ENCODE measurements at regions not wholly inside any gene's neighbourhood (a gene's known extent, or its start where the extent isn't known, plus 50 kb on each side); places are given as distances from the start of the nearest gene placed in this dataset.

DNA sequence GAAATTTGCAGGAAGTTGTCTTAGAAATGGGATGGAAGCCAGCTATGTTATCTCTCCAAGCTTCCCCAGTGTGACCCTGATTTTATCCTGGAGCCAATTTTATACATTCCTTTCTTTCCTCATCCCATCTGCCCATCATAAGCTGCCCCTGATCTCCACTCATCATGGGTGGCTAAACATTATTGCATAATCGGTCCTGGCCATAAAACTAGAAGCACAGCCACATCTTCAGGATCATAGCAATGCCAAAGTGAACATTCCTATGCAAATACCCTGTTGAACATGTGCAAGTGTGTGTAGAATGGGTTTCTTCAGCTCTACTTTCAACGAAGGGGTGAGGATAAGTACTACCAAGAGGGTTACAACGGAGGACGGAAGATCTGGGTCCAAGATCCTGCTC is 50.6 kb upstream of the COG2 start:
- no peaks in the 10 kb centered on the region for H3K27me3 ChIP-seq (ENCODE audit: insufficient read depth, poor library complexity, severe bottlenecking)
- TF ChIP-seq CTCF (IDR thresholded peaks at IDR 0.05; ENCODE audit: poor library complexity, severe bottlenecking): no peak
- no peak for DNase-seq (ENCODE audit: low spot score)

GRCh38 chr1:230589951-230590350 is 52.3 kb upstream of the COG2 start:
- H3K9me3 ChIP-seq (ENCODE audit: severe bottlenecking): no peaks in the 10 kb centered on the region
- no peak overlapping the region for H3K27ac ChIP-seq (ENCODE audit: poor library complexity, severe bottlenecking)
- no peak for DNase-seq (ENCODE audit: low spot score)
- H3K4me3 ChIP-seq (ENCODE audit: severe bottlenecking): no peak overlapping the region
- no peak for TF ChIP-seq CTCF (IDR thresholded peaks at IDR 0.05; ENCODE audit: poor library complexity, severe bottlenecking)
- no peaks in the 10 kb centered on the region for H3K36me3 ChIP-seq (ENCODE audit: low read depth)
- no peak for ATAC-seq (ENCODE audit: low read depth)
- H3K4me1 ChIP-seq (ENCODE audit: insufficient read depth, poor library complexity, severe bottlenecking): no peaks in the 10 kb centered on the region
- H3K27me3 ChIP-seq (ENCODE audit: insufficient read depth, poor library complexity, severe bottlenecking): no peaks in the 10 kb centered on the region

More for the DNA sequence above, 50.6 kb upstream of the COG2 start:
- H3K4me3 ChIP-seq (ENCODE audit: severe bottlenecking): no peak overlapping the region
- no peaks in the 10 kb centered on the region for H3K36me3 ChIP-seq (ENCODE audit: low read depth)
- H3K4me1 ChIP-seq (ENCODE audit: insufficient read depth, poor library complexity, severe bottlenecking): no peaks in the 10 kb centered on the region
- no peak for ATAC-seq (ENCODE audit: low read depth)
- H3K9me3 ChIP-seq (ENCODE audit: severe bottlenecking): no peaks in the 10 kb centered on the region
- no peak overlapping the region for H3K27ac ChIP-seq (ENCODE audit: poor library complexity, severe bottlenecking)

DNA sequence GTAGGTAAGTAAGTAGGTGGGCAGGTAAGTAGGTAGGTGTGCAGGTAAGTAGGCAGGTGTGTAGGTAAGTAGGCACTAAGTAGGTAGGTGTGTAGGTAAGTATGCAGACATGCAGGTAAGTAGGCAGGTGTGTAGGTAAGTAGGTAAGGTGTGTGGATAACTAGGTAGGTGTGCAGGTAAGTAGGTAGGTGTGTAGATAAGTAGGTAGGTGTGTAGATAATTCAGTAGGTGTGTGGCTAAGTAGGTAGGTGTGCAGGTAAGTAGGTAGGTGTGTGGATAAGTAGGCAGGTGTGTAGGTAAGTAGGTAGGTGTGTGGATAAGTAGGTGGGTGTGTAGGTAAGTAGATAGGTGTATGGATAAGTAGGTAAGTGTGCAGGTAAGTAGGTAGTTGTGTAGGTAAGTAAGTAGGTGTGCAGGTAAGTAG is 53.9 kb upstream of the COG2 start:
- TF ChIP-seq CTCF (IDR thresholded peaks at IDR 0.05; ENCODE audit: poor library complexity, severe bottlenecking): no peak
- no peak for ATAC-seq (ENCODE audit: low read depth)
- no peaks in the 10 kb centered on the region for H3K27me3 ChIP-seq (ENCODE audit: insufficient read depth, poor library complexity, severe bottlenecking)

DNA sequence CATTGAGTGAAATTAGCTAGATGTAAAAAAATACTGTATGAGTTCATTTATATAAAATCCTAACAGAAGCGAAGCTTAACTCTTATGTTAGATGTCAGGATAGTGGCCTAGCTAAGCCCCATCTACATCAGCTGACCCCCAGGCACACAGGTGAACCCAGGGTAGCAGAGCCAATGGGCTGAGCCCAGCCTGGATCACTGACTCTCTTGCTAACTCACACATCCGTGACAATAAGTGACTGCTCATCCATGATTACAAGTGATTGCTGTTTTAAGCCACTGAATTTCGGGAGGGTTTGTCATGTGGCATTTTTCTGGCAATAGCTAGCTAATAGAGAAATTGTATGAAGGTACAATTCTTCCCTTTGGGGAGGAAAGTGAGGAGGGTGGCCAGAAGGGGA is 55.2 kb upstream of the COG2 start:
- ATAC-seq (ENCODE audit: low read depth) (no peak), DNase-seq (ENCODE audit: low spot score) (no peak)
- H3K36me3 ChIP-seq (ENCODE audit: low read depth): no peaks in the 10 kb centered on the region
- TF ChIP-seq CTCF (IDR thresholded peaks at IDR 0.05; ENCODE audit: poor library complexity, severe bottlenecking): no peak
- no peaks in the 10 kb centered on the region for H3K4me1 ChIP-seq (ENCODE audit: insufficient read depth, poor library complexity, severe bottlenecking)
- no peak overlapping the region for H3K27ac ChIP-seq (ENCODE audit: poor library complexity, severe bottlenecking)
- no peaks in the 10 kb centered on the region for H3K27me3 ChIP-seq (ENCODE audit: insufficient read depth, poor library complexity, severe bottlenecking)
- no peak overlapping the region for H3K4me3 ChIP-seq (ENCODE audit: severe bottlenecking)
- no peaks in the 10 kb centered on the region for H3K9me3 ChIP-seq (ENCODE audit: severe bottlenecking)

More for the DNA sequence above, 53.9 kb upstream of the COG2 start:
- Histone ChIP-seq H3K4me1 (ENCODE audit: insufficient read depth, poor library complexity, severe bottlenecking) (no peaks in the 10 kb centered on the region), H3K9me3 (ENCODE audit: severe bottlenecking) (no peaks in the 10 kb centered on the region), H3K4me3 (ENCODE audit: severe bottlenecking) (no peak overlapping the region), H3K36me3 (ENCODE audit: low read depth) (no peaks in the 10 kb centered on the region), H3K27ac (ENCODE audit: poor library complexity, severe bottlenecking) (no peak overlapping the region)
- no peak for DNase-seq (ENCODE audit: low spot score)

DNA sequence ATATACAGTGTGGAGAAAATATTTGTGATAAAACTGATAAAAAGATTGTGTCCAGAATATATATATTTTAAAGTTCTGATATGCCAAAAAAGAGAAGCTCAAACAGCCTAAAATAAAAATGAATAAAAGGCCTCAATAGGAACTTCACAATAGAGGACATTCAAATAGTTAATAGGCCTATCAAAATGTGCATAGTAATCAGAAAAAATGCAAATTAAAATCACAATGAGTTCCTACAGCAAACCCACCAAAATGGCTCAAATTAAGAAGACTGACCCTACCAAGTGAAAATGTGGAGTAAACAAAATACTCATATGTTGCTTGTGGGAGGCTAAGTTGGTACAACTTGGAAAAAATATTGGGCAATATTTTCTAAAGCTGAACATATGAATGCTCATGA is 57.6 kb upstream of the COG2 start:
- no peak for ATAC-seq (ENCODE audit: low read depth)
- H3K36me3 ChIP-seq (ENCODE audit: low read depth): no peaks in the 10 kb centered on the region
- no peaks in the 10 kb centered on the region for H3K27me3 ChIP-seq (ENCODE audit: insufficient read depth, poor library complexity, severe bottlenecking)
- no peak for TF ChIP-seq CTCF (IDR thresholded peaks at IDR 0.05; ENCODE audit: poor library complexity, severe bottlenecking)
- no peak overlapping the region for H3K27ac ChIP-seq (ENCODE audit: poor library complexity, severe bottlenecking)
- H3K9me3 ChIP-seq (ENCODE audit: severe bottlenecking): no peaks in the 10 kb centered on the region
- no peak overlapping the region for H3K4me3 ChIP-seq (ENCODE audit: severe bottlenecking)
- DNase-seq (ENCODE audit: low spot score): no peak
- no peaks in the 10 kb centered on the region for H3K4me1 ChIP-seq (ENCODE audit: insufficient read depth, poor library complexity, severe bottlenecking)

All from RWPE2 (cell line).